Left lung (tissue), 4 donors: ENCODE measurements at regions not wholly inside any gene's neighbourhood (a gene's known extent, or its start where the extent isn't known, plus 50 kb on each side); places are given as distances from the start of the nearest gene placed in this dataset.
A peak's percentile ranks its signal among the peaks of the same experiment; 100 is the strongest.

Experiments
- ATAC-seq: fragments of 200-7000 bp; cut with Tn5 transposase; one replicate; pipeline ENCODE4 v1.9.1; 2020; ENCODE audit warnings: moderate library complexity
- DNase-seq, 4 donors: peaks; one replicate each; pipeline ENCODE4 v3.0.0-alpha.2; 2013 to 2020
- H3K27ac ChIP-seq, 2 donors: fragments of 200-600 bp; sonication (generic) in 1 of 2; one replicate each; pipeline versions ENCODE4 v1.5.0 to v1.8.0; 2020 to 2021
- H3K27me3 ChIP-seq, 2 donors: fragments of 200-600 bp; sonication (generic) in 1 of 2; one replicate each; pipeline versions ENCODE4 v1.5.0 to v1.8.0; 2020 to 2021
- H3K36me3 ChIP-seq, 2 donors: fragments of 200-600 bp; sonication (generic) in 1 of 2; one replicate each; pipeline versions ENCODE4 v1.5.0 to v1.8.0; 2020 to 2021
- H3K4me1 ChIP-seq, 2 donors: fragments of 200-600 bp; one replicate each; pipeline ENCODE4 v1.8.0; 2021
- H3K4me3 ChIP-seq, 2 donors: fragments of 200-600 bp; sonication (generic) in 1 of 2; one replicate each; pipeline versions ENCODE4 v1.5.0 to v1.8.0; 2020 to 2021; ENCODE audit warnings: mild to moderate bottlenecking in 1 of 2
- H3K9me3 ChIP-seq, 2 donors: fragments of 200-600 bp; sonication (generic) in 1 of 2; one replicate each; pipeline versions ENCODE4 v1.5.0 to v1.8.0; 2020 to 2021
- intact Hi-C, 2 donors: fragments of 100-400 bp; cut with DNase I; formaldehyde crosslinking; loops; one replicate each; pipeline versions ENCODE4 v1.11.2 to v1.14.2; 2022
- TF ChIP-seq, protein P1 (sequence below), 2 donors: fragments of 200-600 bp; sonication (generic) in 1 of 2; IDR thresholded peaks; one replicate each; pipeline versions ENCODE4 v1.5.0 to v1.8.0; 2021; ENCODE audit warnings: antibody characterized with exemption in 2 of 2
- donor health status: DM: no; HTN: yes; CAD: no.
- donor health status: DM: no; HTN: no; CAD: no.

- no peak for ATAC-seq
These were observed 113.3 kb downstream of the TTC8 start for GRCh38 chr14:88937706-88938105.

DNA sequence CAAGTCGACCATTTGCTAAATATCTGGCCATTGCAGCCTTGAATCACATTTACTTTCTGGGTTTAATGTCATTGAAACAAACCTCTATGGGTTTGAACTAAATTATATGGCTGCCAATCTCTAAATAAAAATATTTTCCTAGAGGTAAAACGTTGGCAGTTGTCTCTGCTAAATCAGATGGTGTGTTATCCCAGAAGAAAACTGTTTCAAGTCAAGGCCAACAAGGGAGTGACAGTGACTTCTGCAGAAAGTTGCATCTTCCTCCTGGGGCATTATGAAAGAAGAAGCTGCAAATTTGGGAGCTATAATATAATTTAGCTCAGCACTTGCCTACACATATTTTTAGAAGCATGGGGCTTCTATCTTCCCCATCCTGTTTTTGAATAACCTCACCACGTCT lies 116.2 kb downstream of the TTC8 start:
- intact Hi-C loops, result no loop called here
- H3K36me3 ChIP-seq, result no peaks in the 10 kb centered on the region
- H3K27ac ChIP-seq, result no peak overlapping the region
- DNase-seq (no peak), ATAC-seq (no peak)
- peaks cover 0 to 4% of the 10 kb centered on the region in 2 donors for H3K27me3 ChIP-seq
- no peak overlapping the region for H3K4me3 ChIP-seq
- H3K9me3 ChIP-seq, result no peaks in the 10 kb centered on the region
- TF ChIP-seq, protein P1, sequence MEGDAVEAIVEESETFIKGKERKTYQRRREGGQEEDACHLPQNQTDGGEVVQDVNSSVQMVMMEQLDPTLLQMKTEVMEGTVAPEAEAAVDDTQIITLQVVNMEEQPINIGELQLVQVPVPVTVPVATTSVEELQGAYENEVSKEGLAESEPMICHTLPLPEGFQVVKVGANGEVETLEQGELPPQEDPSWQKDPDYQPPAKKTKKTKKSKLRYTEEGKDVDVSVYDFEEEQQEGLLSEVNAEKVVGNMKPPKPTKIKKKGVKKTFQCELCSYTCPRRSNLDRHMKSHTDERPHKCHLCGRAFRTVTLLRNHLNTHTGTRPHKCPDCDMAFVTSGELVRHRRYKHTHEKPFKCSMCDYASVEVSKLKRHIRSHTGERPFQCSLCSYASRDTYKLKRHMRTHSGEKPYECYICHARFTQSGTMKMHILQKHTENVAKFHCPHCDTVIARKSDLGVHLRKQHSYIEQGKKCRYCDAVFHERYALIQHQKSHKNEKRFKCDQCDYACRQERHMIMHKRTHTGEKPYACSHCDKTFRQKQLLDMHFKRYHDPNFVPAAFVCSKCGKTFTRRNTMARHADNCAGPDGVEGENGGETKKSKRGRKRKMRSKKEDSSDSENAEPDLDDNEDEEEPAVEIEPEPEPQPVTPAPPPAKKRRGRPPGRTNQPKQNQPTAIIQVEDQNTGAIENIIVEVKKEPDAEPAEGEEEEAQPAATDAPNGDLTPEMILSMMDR (IDR thresholded peaks at IDR 0.05), result no peak
- H3K4me1 ChIP-seq, result no peaks in the 10 kb centered on the region

More at GRCh38 chr14:88937706-88938105, 113.3 kb downstream of the TTC8 start:
- Histone ChIP-seq H3K4me3 (no peak overlapping the region), H3K27me3 (no peaks in the 10 kb centered on the region), H3K27ac (no peak overlapping the region), H3K9me3 (no peaks in the 10 kb centered on the region), H3K36me3 (no peaks in the 10 kb centered on the region), H3K4me1 (no peaks in the 10 kb centered on the region)
- intact Hi-C loops, result no loop called here
- DNase-seq, result no peak
- TF ChIP-seq, protein P1 (IDR thresholded peaks at IDR 0.05), result no peak

DNA sequence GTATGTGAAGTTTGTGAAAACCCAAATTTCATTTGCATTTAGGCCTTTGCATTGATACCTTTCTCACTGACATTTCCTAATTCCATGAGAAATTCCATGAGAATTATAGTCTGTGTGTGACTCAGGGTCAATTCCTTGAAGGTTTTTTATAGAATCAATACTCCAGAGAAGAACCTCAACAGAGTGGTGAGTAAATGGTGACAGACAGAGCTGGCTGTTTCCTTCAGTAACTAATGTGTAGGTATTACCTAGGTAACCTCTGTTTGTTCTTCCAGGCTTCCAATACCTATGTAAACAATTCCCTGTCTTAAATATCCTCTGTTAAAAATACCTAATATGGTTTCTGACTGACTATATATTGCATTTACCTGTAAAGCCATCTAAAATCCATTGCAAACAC lies 117.0 kb downstream of the TTC8 start:
- no peaks in the 10 kb centered on the region for H3K9me3 ChIP-seq
- H3K4me1 ChIP-seq, result no peaks in the 10 kb centered on the region
- H3K36me3 ChIP-seq, result no peaks in the 10 kb centered on the region
- intact Hi-C loops, result no loop called here
- no peak overlapping the region for H3K4me3 ChIP-seq
- TF ChIP-seq, protein P1 (IDR thresholded peaks at IDR 0.05), result no peak
- ATAC-seq (no peak), DNase-seq (no peak)
- H3K27ac ChIP-seq, result no peak overlapping the region
- peaks cover 0 to 5% of the 10 kb centered on the region in 2 donors for H3K27me3 ChIP-seq

DNA sequence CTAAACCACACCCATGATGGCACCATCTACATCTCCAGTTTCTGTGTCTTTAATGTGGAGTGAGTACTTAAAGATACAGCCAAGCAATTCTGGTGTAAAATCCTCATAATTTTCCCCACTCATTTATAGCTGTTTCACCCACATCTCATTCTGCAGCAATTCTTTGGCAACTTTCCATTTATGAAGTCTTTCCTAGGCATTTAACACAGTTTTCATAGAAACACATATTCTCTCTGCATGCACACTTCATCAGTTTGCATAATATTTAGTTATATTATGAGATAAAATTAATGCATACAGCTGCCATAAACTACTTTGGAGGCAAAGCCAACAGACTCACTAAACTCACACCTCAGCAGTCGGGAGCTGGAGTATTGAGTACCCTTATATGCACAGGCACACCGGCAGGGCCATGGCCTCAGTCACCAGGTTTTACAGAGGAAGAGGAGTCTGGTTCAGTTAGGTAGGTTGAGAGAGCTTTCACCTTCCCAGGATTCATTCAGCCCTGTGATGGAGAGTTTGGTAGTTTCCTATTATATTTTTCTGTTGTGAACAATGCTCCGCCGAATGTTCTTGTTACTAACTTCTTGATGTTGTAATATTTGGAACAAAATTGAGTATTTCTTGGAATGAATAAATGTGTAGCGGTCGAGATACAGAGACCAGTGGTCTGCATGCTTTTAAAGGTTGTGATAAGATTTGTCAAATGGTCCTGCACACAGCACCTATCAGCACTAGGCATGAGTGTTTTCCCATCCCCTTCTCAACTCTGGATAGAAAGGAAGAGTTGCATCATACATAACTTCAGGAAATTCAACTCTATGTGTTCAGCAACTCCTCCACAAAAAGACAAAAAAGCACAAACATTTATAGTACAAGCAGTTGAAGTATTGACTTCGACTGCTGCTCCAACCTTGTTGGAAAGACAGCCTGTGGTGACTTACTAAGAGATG lies 123.5 kb downstream of the TTC8 start:
- intact Hi-C loops, result no loop called here
- ATAC-seq, result no peak

GRCh38 chr14:88950069-88950468 lies 125.6 kb downstream of the TTC8 start:
- TF ChIP-seq, protein P1 (IDR thresholded peaks at IDR 0.05), result no peak
- no peak for ATAC-seq
- H3K27ac ChIP-seq, result no peak overlapping the region
- DNase-seq, result no peak
- H3K9me3 ChIP-seq, result peaks cover 0 to 15% of the 10 kb centered on the region in 2 donors
- no peaks in the 10 kb centered on the region for H3K4me1 ChIP-seq
- H3K36me3 ChIP-seq, result no peaks in the 10 kb centered on the region
- H3K4me3 ChIP-seq, result no peak overlapping the region
- intact Hi-C loops, result no loop called here
- H3K27me3 ChIP-seq, result peaks cover 0 to 5% of the 10 kb centered on the region in 2 donors

More for the DNA sequence above, 123.5 kb downstream of the TTC8 start:
- Histone ChIP-seq H3K4me3 (no peak overlapping the region), H3K27me3 (peaks cover 0 to 5% of the 10 kb centered on the region in 2 donors), H3K27ac (no peak overlapping the region), H3K9me3 (peaks cover 0 to 15% of the 10 kb centered on the region in 2 donors), H3K36me3 (no peaks in the 10 kb centered on the region), H3K4me1 (no peaks in the 10 kb centered on the region)
- TF ChIP-seq, protein P1 (IDR thresholded peaks at IDR 0.05), result no peak
- peak in 2 of 4 donors; percentile 62 to 67 for DNase-seq
